Loucy (cell line): ENCODE measurements at regions not wholly inside any gene's neighbourhood (a gene's known extent, or its start where the extent isn't known, plus 50 kb on each side); places are given as distances from the start of the nearest gene placed in this dataset.

ENCODE experiments used
- EZH2phosphoT487 ChIP-seq: fragments of 200-600 bp; IDR thresholded peaks from 2 replicates; pipeline ENCODE4 v1.6.1; 2018; ENCODE audit warnings: antibody characterized with exemption, mild to moderate bottlenecking, moderate library complexity, borderline replicate concordance
- TF ChIP-seq, protein P1 (sequence below): fragments of 200-600 bp; sonication (generic); conservative IDR thresholded peaks from 2 replicates; pipeline ENCODE4 v1.5.1; 2014; ENCODE audit warnings: mild to moderate bottlenecking, antibody characterized with exemption, low read length

DNA sequence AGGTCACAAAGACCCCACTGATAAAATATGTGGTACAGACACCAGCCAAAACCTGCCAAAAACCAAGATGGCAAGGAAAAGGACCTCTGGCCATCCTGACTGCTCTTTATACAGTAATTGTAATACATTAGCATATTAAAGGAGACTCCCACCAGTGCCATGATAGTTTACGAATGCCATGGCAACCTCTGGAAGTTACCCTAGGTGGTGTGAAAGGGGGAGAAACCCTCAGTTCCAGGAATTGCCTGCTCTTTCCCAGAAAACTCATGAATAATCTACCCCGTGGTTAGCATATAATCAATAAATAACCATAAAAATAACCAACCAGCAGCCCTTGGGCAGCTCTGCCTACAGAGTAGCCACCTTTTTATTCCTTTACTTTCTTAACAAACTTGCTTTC, 129.8 kb upstream of the EPB41L3 start:
- TF ChIP-seq, protein P1, sequence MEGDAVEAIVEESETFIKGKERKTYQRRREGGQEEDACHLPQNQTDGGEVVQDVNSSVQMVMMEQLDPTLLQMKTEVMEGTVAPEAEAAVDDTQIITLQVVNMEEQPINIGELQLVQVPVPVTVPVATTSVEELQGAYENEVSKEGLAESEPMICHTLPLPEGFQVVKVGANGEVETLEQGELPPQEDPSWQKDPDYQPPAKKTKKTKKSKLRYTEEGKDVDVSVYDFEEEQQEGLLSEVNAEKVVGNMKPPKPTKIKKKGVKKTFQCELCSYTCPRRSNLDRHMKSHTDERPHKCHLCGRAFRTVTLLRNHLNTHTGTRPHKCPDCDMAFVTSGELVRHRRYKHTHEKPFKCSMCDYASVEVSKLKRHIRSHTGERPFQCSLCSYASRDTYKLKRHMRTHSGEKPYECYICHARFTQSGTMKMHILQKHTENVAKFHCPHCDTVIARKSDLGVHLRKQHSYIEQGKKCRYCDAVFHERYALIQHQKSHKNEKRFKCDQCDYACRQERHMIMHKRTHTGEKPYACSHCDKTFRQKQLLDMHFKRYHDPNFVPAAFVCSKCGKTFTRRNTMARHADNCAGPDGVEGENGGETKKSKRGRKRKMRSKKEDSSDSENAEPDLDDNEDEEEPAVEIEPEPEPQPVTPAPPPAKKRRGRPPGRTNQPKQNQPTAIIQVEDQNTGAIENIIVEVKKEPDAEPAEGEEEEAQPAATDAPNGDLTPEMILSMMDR, result no peak
- TF ChIP-seq EZH2phosphoT487, result no peak
